ENCODE measurements at regions not wholly inside any gene's neighbourhood (a gene's known extent, or its start where the extent isn't known, plus 50 kb on each side); places are given as distances from the start of the nearest gene placed in this dataset.

GRCh38 chr17:69959283-69959682 is 115.7 kb upstream of the KCNJ16 start:
- no peak for ATAC-seq
- no peak for DNase-seq
- no peak for TF ChIP-seq CTCF (IDR thresholded peaks at IDR 0.05)
- no peak for TF ChIP-seq POLR2A (IDR thresholded peaks at IDR 0.05)

GRCh38 chr17:69960755-69961154 is 114.3 kb upstream of the KCNJ16 start:
- H3K27me3 ChIP-seq = peaks cover 0 to 5% of the 10 kb centered on the region in 2 donors
- no peak overlapping the region for H3K4me3 ChIP-seq
- intact Hi-C loops (cut with DNase I) = no loop called here
- H3K9me3 ChIP-seq = no peaks in the 10 kb centered on the region
- no peak for TF ChIP-seq CTCF (IDR thresholded peaks at IDR 0.05)
- no peak for TF ChIP-seq POLR2A (IDR thresholded peaks at IDR 0.05)
- DNase-seq (no peak), ATAC-seq (no peak)
- no peak overlapping the region for H3K27ac ChIP-seq
- no peaks in the 10 kb centered on the region for H3K36me3 ChIP-seq
- H3K4me1 ChIP-seq = no peaks in the 10 kb centered on the region

More at GRCh38 chr17:69959283-69959682, 115.7 kb upstream of the KCNJ16 start:
- H3K36me3 ChIP-seq = no peaks in the 10 kb centered on the region
- no peak overlapping the region for H3K4me3 ChIP-seq
- intact Hi-C loops (cut with DNase I) = no loop called here
- no peaks in the 10 kb centered on the region for H3K9me3 ChIP-seq
- no peak overlapping the region for H3K27ac ChIP-seq
- no peaks in the 10 kb centered on the region for H3K4me1 ChIP-seq
- H3K27me3 ChIP-seq = peaks cover 0 to 5% of the 10 kb centered on the region in 2 donors

- Histone ChIP-seq H3K9me3 (no peaks in the 10 kb centered on the region), H3K4me3 (no peak overlapping the region), H3K27ac (no peak overlapping the region), H3K4me1 (no peaks in the 10 kb centered on the region), H3K36me3 (no peaks in the 10 kb centered on the region), H3K27me3 (peaks cover 0 to 5% of the 10 kb centered on the region in 2 donors)
- TF ChIP-seq POLR2A (IDR thresholded peaks at IDR 0.05) (no peak), CTCF (IDR thresholded peaks at IDR 0.05) (no peak)
- DNase-seq (no peak), ATAC-seq (peak in 1 of 4 donors; percentile 46)
- WGBS (ENCODE audit: insufficient coverage, low coverage, low lambda C conversion rate, missing lambda C conversion rate) = 29% methylated on average over 7 of the region's 7 CpGs
- intact Hi-C loops (cut with DNase I) = no loop called here
Measured at GRCh38 chr17:69961501-69962145, 113.4 kb upstream of the KCNJ16 start.

- no peak overlapping the region for H3K27ac ChIP-seq
- TF ChIP-seq POLR2A (IDR thresholded peaks at IDR 0.05) = no peak
- no peak for TF ChIP-seq CTCF (IDR thresholded peaks at IDR 0.05)
- intact Hi-C loops (cut with DNase I) = no loop called here
Measured at GRCh38 chr17:69962436-69962995, 112.5 kb upstream of the KCNJ16 start.

More at GRCh38 chr17:69962436-69962995, 112.5 kb upstream of the KCNJ16 start:
- no peaks in the 10 kb centered on the region for H3K9me3 ChIP-seq
- H3K4me3 ChIP-seq = no peak overlapping the region
- no peaks in the 10 kb centered on the region for H3K36me3 ChIP-seq
- WGBS (ENCODE audit: insufficient coverage, low coverage, low lambda C conversion rate, missing lambda C conversion rate) = 68% methylated on average over 2 of the region's 2 CpGs
- peaks cover 0 to 5% of the 10 kb centered on the region in 2 donors for H3K27me3 ChIP-seq
- H3K4me1 ChIP-seq = no peaks in the 10 kb centered on the region
- no peak for DNase-seq
- no peak for ATAC-seq
